ENCODE measurements at regions not wholly inside any gene's neighbourhood (a gene's known extent, or its start where the extent isn't known, plus 50 kb on each side); places are given as distances from the start of the nearest gene placed in this dataset.

GRCh38 chrX:93468075-93468474 is 205.3 kb downstream of the NAP1L3 start:
- intact Hi-C loops (cut with micrococcal nuclease; ENCODE audit: unreplicated experiment) (no loop called here), in situ Hi-C loops (cut with HindIII; ENCODE audit: low pct_unique_long_range_greater_than_20kb, low sequenced_read_pairs) (no loop called here)
- CTCF ChIA-PET, result no interaction called here
- Histone ChIP-seq H3K9me3 (ENCODE audit: control insufficient read depth, insufficient read depth, low read depth, low read length) (no peaks in the 10 kb centered on the region), H3K27ac (ENCODE audit: low read length) (no peak overlapping the region), H3K4me3 (ENCODE audit: low read depth in 2 of 2, low read length in 2 of 2) (no peak overlapping the region), H3K36me3 (ENCODE audit: control insufficient read depth, insufficient read depth, low read length) (no peaks in the 10 kb centered on the region), H3K27me3 (ENCODE audit: control insufficient read depth, insufficient read depth, low read length) (no peaks in the 10 kb centered on the region), H3K4me1 (ENCODE audit: control insufficient read depth, insufficient read depth, low read length) (no peaks in the 10 kb centered on the region)
- DNase-seq (ENCODE audit: low read depth, low spot score) (no peak), ATAC-seq (no peak)
- no TSS peak for BruUV-seq (replicated peaks)
- TF ChIP-seq TCF7L2 (IDR thresholded peaks at IDR 0.05; ENCODE audit: low read depth, low read length) (no peak), CTCF (IDR thresholded peaks at IDR 0.05) (no peak), SIN3A (IDR thresholded peaks at IDR 0.05; ENCODE audit: borderline replicate concordance, insufficient read depth, low read depth, low read length) (no peak)
- POLR2A ChIA-PET, result no interaction called here

DNA sequence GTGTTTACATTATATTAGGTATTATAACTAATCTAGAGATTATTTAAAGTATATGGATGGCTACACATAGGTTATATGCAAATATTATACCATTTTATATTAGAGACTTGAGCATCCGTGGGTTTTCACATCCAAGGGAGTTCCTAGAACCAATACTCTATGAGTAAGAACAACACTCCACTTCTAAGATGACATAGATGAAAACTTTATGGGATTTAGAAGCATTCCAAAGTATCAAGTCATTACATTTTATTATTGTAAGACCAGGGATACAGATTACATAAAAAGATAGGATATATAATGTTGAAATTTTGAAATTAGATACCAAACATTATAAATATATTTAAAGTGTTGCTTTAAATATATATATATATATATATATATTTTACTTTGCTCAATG is 207.0 kb downstream of the NAP1L3 start:
- TF ChIP-seq REST (IDR thresholded peaks at IDR 0.05; ENCODE audit: insufficient read depth in 1 of 2, low read depth in 2 of 2, low read length in 1 of 2) (no peak), POLR2AphosphoS5 (IDR thresholded peaks at IDR 0.05; ENCODE audit: low read depth, low read length) (no peak), CTCF (IDR thresholded peaks at IDR 0.05) (no peak), SIN3A (IDR thresholded peaks at IDR 0.05; ENCODE audit: borderline replicate concordance, insufficient read depth, low read depth, low read length) (no peak), TCF7L2 (IDR thresholded peaks at IDR 0.05; ENCODE audit: low read depth, low read length) (no peak)
- intact Hi-C loops (cut with micrococcal nuclease; ENCODE audit: unreplicated experiment), result no loop called here
- Histone ChIP-seq H3K4me3 (ENCODE audit: low read depth in 2 of 2, low read length in 2 of 2) (no peak overlapping the region), H3K36me3 (ENCODE audit: control insufficient read depth, insufficient read depth, low read length) (no peaks in the 10 kb centered on the region), H3K4me1 (ENCODE audit: control insufficient read depth, insufficient read depth, low read length) (no peaks in the 10 kb centered on the region), H3K27ac (ENCODE audit: low read length) (no peak overlapping the region), H3K9me3 (ENCODE audit: control insufficient read depth, insufficient read depth, low read depth, low read length) (no peaks in the 10 kb centered on the region), H3K27me3 (ENCODE audit: control insufficient read depth, insufficient read depth, low read length) (no peaks in the 10 kb centered on the region)
- no TSS peak for BruUV-seq (replicated peaks)
- ChIA-PET CTCF (no interaction called here), POLR2A (no interaction called here)
- DNase-seq (ENCODE audit: low read depth, low spot score) (no peak), ATAC-seq (no peak)
- in situ Hi-C loops (cut with HindIII; ENCODE audit: low pct_unique_long_range_greater_than_20kb, low sequenced_read_pairs), result no loop called here

GRCh38 chrX:93461060-93461459 is 212.3 kb downstream of the NAP1L3 start:
- no TSS peak for BruUV-seq (replicated peaks)
- TF ChIP-seq CTCF (IDR thresholded peaks at IDR 0.05), result no peak
- TF ChIP-seq SIN3A (IDR thresholded peaks at IDR 0.05; ENCODE audit: borderline replicate concordance, insufficient read depth, low read depth, low read length), result no peak
- no peak for TF ChIP-seq TCF7L2 (IDR thresholded peaks at IDR 0.05; ENCODE audit: low read depth, low read length)
- no peak for TF ChIP-seq POLR2AphosphoS5 (IDR thresholded peaks at IDR 0.05; ENCODE audit: low read depth, low read length)
- TF ChIP-seq REST (IDR thresholded peaks at IDR 0.05; ENCODE audit: insufficient read depth in 1 of 2, low read depth in 2 of 2, low read length in 1 of 2), result no peak
- POLR2A ChIA-PET, result no interaction called here
- Histone ChIP-seq H3K4me3 (ENCODE audit: low read depth in 2 of 2, low read length in 2 of 2) (no peak overlapping the region), H3K4me1 (ENCODE audit: control insufficient read depth, insufficient read depth, low read length) (no peaks in the 10 kb centered on the region), H3K27me3 (ENCODE audit: control insufficient read depth, insufficient read depth, low read length) (no peaks in the 10 kb centered on the region), H3K27ac (ENCODE audit: low read length) (no peak overlapping the region), H3K9me3 (ENCODE audit: control insufficient read depth, insufficient read depth, low read depth, low read length) (no peaks in the 10 kb centered on the region), H3K36me3 (ENCODE audit: control insufficient read depth, insufficient read depth, low read length) (no peaks in the 10 kb centered on the region)
- in situ Hi-C loops (cut with HindIII; ENCODE audit: low pct_unique_long_range_greater_than_20kb, low sequenced_read_pairs) (no loop called here), intact Hi-C loops (cut with micrococcal nuclease; ENCODE audit: unreplicated experiment) (no loop called here)
- DNase-seq (ENCODE audit: low read depth, low spot score) (no peak), ATAC-seq (no peak)
- CTCF ChIA-PET, result no interaction called here
